HCT116 (cell line): ENCODE measurements at regions not wholly inside any gene's neighbourhood (a gene's known extent, or its start where the extent isn't known, plus 50 kb on each side); places are given as distances from the start of the nearest gene placed in this dataset.

ENCODE experiments used
- ATAC-seq: fragments of 200-7000 bp; cut with Tn5 transposase; 2 replicates; pipeline ENCODE4 v1.9.1; 2020; ENCODE audit warnings: mild to moderate bottlenecking, moderate library complexity
- BruUV-seq: library from RNA; stranded (reverse); fragments of 400-500 nt; replicated peaks from 2 replicates; lab custom pipeline; 2021; lab: Mats Ljungman, UMichigan
- CTCF ChIA-PET: fragments of 300-600 bp; sonication (Branson Sonifier 250); formaldehyde crosslinking; loops from one replicate; lab custom pipeline; 2021; ENCODE audit warnings: antibody characterized with exemption; lab: Charles Lee
- POLR2A ChIA-PET: fragments of 300-600, 350-600 bp; sonication (Branson Sonifier 250); formaldehyde crosslinking; loops from one replicate; lab custom pipeline; 2021; ENCODE audit warnings: antibody characterized with exemption; lab: Charles Lee
- RAD21 ChIA-PET, 2 experiments: fragments of 300-600 bp; sonication (Branson Sonifier 250); formaldehyde crosslinking; loops; one replicate each; lab custom pipeline; 2023; ENCODE audit warnings: low total read pairs in 2 of 2; ENCODE audit not compliant: uncharacterized antibody in 2 of 2, unreplicated experiment in 2 of 2, low non-redundant PET in 1 of 2; lab: Charles Lee
- DNase-seq: peaks from one replicate; pipeline ENCODE4 v3.0.0-alpha.2; 2010; ENCODE audit warnings: low read depth, low spot score
- H2AFZ ChIP-seq: fragments of 200-600 bp; shearing (Covaris generic), sonication (generic); 2 replicates; pipeline ENCODE4 v1.6.1; 2017; ENCODE audit warnings: low read depth, mixed run types, mixed read lengths, antibody characterized with exemption, low read length; ENCODE audit not compliant: poor library complexity, severe bottlenecking
- H3K27ac ChIP-seq: 2 replicates; pipeline ENCODE4 v1.5.1; 2012; ENCODE audit warnings: low read depth, low read length
- H3K27me3 ChIP-seq: fragments of 200-600 bp; sonication (generic); 2 replicates; pipeline ENCODE4 v1.6.1; 2016; ENCODE audit warnings: mixed run types, low read length, mixed read lengths; ENCODE audit not compliant: insufficient read depth
- H3K36me3 ChIP-seq, 2 experiments: fragments of 200-500 bp in 1 of 2; fragments of 200-600 bp in 1 of 2; sonication (Bioruptor generic) in 1 of 2; sonication (generic) in 1 of 2; 2 replicates each; pipeline versions ENCODE4 v1.5.1 to v1.6.1; 2014 to 2016; ENCODE audit warnings: low read length in 2 of 2, inconsistent platforms in 1 of 2, mixed read lengths in 1 of 2, mixed run types in 1 of 2; ENCODE audit not compliant: insufficient read depth in 2 of 2, control insufficient read depth in 1 of 2
- H3K4me1 ChIP-seq, 2 experiments: fragments of 200-600 bp in 1 of 2; sonication (generic) in 1 of 2; 2 replicates each; pipeline versions ENCODE4 v1.5.1 to v1.6.1; 2012 to 2017; ENCODE audit warnings: low read length in 2 of 2, inconsistent platforms in 1 of 2, mild to moderate bottlenecking in 1 of 2, mixed read lengths in 1 of 2, mixed run types in 1 of 2, moderate library complexity in 1 of 2; ENCODE audit not compliant: insufficient read depth in 2 of 2, control insufficient read depth in 1 of 2
- H3K4me2 ChIP-seq: fragments of 200-600 bp; sonication (generic); 2 replicates; pipeline ENCODE4 v1.6.1; 2017; ENCODE audit warnings: mixed run types, low read length, mixed read lengths
- H3K4me3 ChIP-seq, 2 experiments: fragments of 200-600 bp in 1 of 2; sonication (generic) in 1 of 2; replicated peaks in 1 of 2; 2 replicates each; pipeline ENCODE4 v1.5.1; 2011 to 2016; ENCODE audit warnings: low read length in 2 of 2, control low read depth in 1 of 2, low read depth in 1 of 2, mild to moderate bottlenecking in 1 of 2, mixed read lengths in 1 of 2, mixed run types in 1 of 2
- H3K79me2 ChIP-seq: fragments of 200-600 bp; sonication (generic); 2 replicates; pipeline ENCODE4 v1.6.1; 2017; ENCODE audit warnings: mild to moderate bottlenecking, mixed run types, low read length, moderate library complexity, mixed read lengths; ENCODE audit not compliant: insufficient read depth
- H3K9ac ChIP-seq: fragments of 200-600 bp; sonication (generic); 2 replicates; pipeline ENCODE4 v1.6.1; 2016; ENCODE audit warnings: low read length, mixed read lengths
- H3K9me2 ChIP-seq: fragments of 200-600 bp; sonication (generic), shearing (Covaris generic); 2 replicates; pipeline ENCODE4 v1.6.1; 2017; ENCODE audit warnings: mixed run types, mild to moderate bottlenecking, moderate library complexity; ENCODE audit not compliant: insufficient read depth
- H3K9me3 ChIP-seq, 2 experiments: fragments of 200-500 bp in 1 of 2; fragments of 200-600 bp in 1 of 2; sonication (Bioruptor generic) in 1 of 2; sonication (generic) in 1 of 2; 2 replicates each; pipeline ENCODE4 v1.6.1; 2014 to 2017; ENCODE audit warnings: low read length in 2 of 2, mixed read lengths in 2 of 2, inconsistent platforms in 1 of 2, low read depth in 1 of 2, mild to moderate bottlenecking in 1 of 2, mixed run types in 1 of 2, moderate library complexity in 1 of 2; ENCODE audit not compliant: control insufficient read depth in 1 of 2, insufficient read depth in 1 of 2
- H4K20me1 ChIP-seq: fragments of 200-600 bp; sonication (generic), shearing (Covaris generic); 2 replicates; pipeline ENCODE4 v1.6.1; 2017; ENCODE audit warnings: mixed run types, mild to moderate bottlenecking, moderate library complexity; ENCODE audit not compliant: insufficient read depth
- CEBPB ChIP-seq: IDR thresholded peaks from 2 replicates; pipeline ENCODE4 v1.6.1; 2012; ENCODE audit warnings: low read depth
- EGR1 ChIP-seq: IDR thresholded peaks from 2 replicates; pipeline ENCODE4 v1.6.1; 2012; ENCODE audit warnings: low read depth
- EZH2 ChIP-seq: fragments of 200-600 bp; sonication (generic); IDR thresholded peaks from 2 replicates; pipeline ENCODE4 v1.6.1; 2017; ENCODE audit warnings: antibody characterized with exemption, mixed run types
- EZH2phosphoT487 ChIP-seq: fragments of 200-600 bp; IDR thresholded peaks from 2 replicates; pipeline ENCODE4 v1.6.1; 2018; ENCODE audit warnings: antibody characterized with exemption, borderline replicate concordance
- POLR2AphosphoS5 ChIP-seq: IDR thresholded peaks from 2 replicates; pipeline ENCODE4 v1.6.1; 2011; ENCODE audit warnings: mild to moderate bottlenecking, low read depth, low read length, moderate library complexity
- RAD21 ChIP-seq: IDR thresholded peaks from 2 replicates; pipeline ENCODE4 v1.6.1; 2012; ENCODE audit warnings: low read depth, mild to moderate bottlenecking
- REST ChIP-seq: IDR thresholded peaks from 2 replicates; pipeline ENCODE4 v1.6.1; 2012; ENCODE audit warnings: low read depth
- SIN3A ChIP-seq: IDR thresholded peaks from 2 replicates; pipeline ENCODE4 v1.6.1; 2012; ENCODE audit warnings: low read depth
- SRF ChIP-seq: IDR thresholded peaks from 2 replicates; pipeline ENCODE4 v1.6.1; 2012; ENCODE audit warnings: low read depth
- ZNF274 ChIP-seq: fragments of 200-500 bp; sonication (Bioruptor generic); IDR thresholded peaks from 2 replicates; pipeline ENCODE4 v1.6.1; 2014; ENCODE audit warnings: mild to moderate bottlenecking, low read depth, low read length, inconsistent platforms
- intact Hi-C: fragments of 100-400 bp; cut with micrococcal nuclease; formaldehyde crosslinking; loops from 2 replicates; pipeline ENCODE4 v1.10.0; 2022

GRCh38 chr9:10873999-10874398, 261.2 kb upstream of the PTPRD start:
- Histone ChIP-seq H3K4me2 (no peak overlapping the region), H4K20me1 (no peaks in the 10 kb centered on the region), H3K4me1 (no peaks in the 10 kb centered on the region), H3K27me3 (no peaks in the 10 kb centered on the region), H3K9me2 (no peaks in the 10 kb centered on the region), H3K9me3 (peaks cover 9 to 11% of the 10 kb centered on the region in 2 experiments; a peak in 3 of 4 replicates), H3K4me3 (no peak overlapping the region), H3K9ac (no peak overlapping the region), H3K36me3 (no peaks in the 10 kb centered on the region), H2AFZ (no peak overlapping the region), H3K79me2 (no peaks in the 10 kb centered on the region), H3K27ac (no peak overlapping the region)
- intact Hi-C loops = no loop called here
- ChIA-PET CTCF (no interaction called here), POLR2A (no interaction called here), RAD21 (no interaction called here)
- DNase-seq = no peak
- TF ChIP-seq POLR2AphosphoS5 (no peak), CEBPB (no peak), EGR1 (no peak), ZNF274 (no peak), REST (no peak), SRF (no peak), EZH2phosphoT487 (no peak), RAD21 (no peak), SIN3A (no peak), EZH2 (no peak)
- no peak for ATAC-seq
- BruUV-seq = no TSS peak
